Vagina (tissue), 2 donors: ENCODE measurements at regions not wholly inside any gene's neighbourhood (a gene's known extent, or its start where the extent isn't known, plus 50 kb on each side); places are given as distances from the start of the nearest gene placed in this dataset.

Experiments
- DNase-seq, 2 donors: peaks; one replicate each; pipeline ENCODE4 v3.0.0-alpha.2; 2017; ENCODE audit errors: extremely low spot score in 2 of 2
- H3K27ac ChIP-seq: fragments of 200-600 bp; sonication (generic); one replicate; pipeline ENCODE4 v1.5.1; 2019
- H3K27me3 ChIP-seq: fragments of 200-600 bp; sonication (generic); one replicate; pipeline ENCODE4 v1.5.1; 2019
- H3K36me3 ChIP-seq, 2 donors: fragments of 200-600 bp; sonication (generic); one replicate each; pipeline ENCODE4 v1.5.1; 2017 to 2019
- H3K4me1 ChIP-seq: fragments of 200-600 bp; sonication (generic); one replicate; pipeline ENCODE4 v1.5.1; 2019
- H3K4me3 ChIP-seq, 2 donors: fragments of 200-600 bp; sonication (generic); 1 replicate in 1 of 2; 2 replicates in 1 of 2; pipeline ENCODE4 v1.5.1; 2016 to 2019
- H3K9me3 ChIP-seq: fragments of 200-600 bp; sonication (generic); one replicate; pipeline ENCODE4 v1.5.1; 2019
- POLR2A ChIP-seq, 2 donors: fragments of 450-650 bp; IDR thresholded peaks; one replicate each; pipeline ENCODE4 v1.6.1; 2017; ENCODE audit warnings: antibody characterized with exemption in 2 of 2, mild to moderate bottlenecking in 2 of 2, moderate library complexity in 2 of 2
- POLR2AphosphoS5 ChIP-seq, 2 donors: sonication (generic); formaldehyde crosslinking; IDR thresholded peaks; one replicate each; pipeline ENCODE4 v1.9.0; 2017; ENCODE audit warnings: antibody characterized with exemption in 2 of 2, mild to moderate bottlenecking in 2 of 2, low read depth in 1 of 2; ENCODE audit not compliant: insufficient read depth in 1 of 2
- intact Hi-C: fragments of 100-400 bp; cut with DNase I; formaldehyde crosslinking; loops from one replicate; pipeline ENCODE4 v1.15.1; 2023
- TF ChIP-seq, protein P1 (sequence below), 3 experiments: fragments of 450-650 bp in 2 of 3; fragments of 200-600 bp in 1 of 3; sonication (generic) in 1 of 3; IDR thresholded peaks; one replicate each; pipeline ENCODE4 v1.5.1; 2017 to 2019; ENCODE audit warnings: antibody characterized with exemption in 3 of 3, mild to moderate bottlenecking in 2 of 3, moderate library complexity in 2 of 3

DNA sequence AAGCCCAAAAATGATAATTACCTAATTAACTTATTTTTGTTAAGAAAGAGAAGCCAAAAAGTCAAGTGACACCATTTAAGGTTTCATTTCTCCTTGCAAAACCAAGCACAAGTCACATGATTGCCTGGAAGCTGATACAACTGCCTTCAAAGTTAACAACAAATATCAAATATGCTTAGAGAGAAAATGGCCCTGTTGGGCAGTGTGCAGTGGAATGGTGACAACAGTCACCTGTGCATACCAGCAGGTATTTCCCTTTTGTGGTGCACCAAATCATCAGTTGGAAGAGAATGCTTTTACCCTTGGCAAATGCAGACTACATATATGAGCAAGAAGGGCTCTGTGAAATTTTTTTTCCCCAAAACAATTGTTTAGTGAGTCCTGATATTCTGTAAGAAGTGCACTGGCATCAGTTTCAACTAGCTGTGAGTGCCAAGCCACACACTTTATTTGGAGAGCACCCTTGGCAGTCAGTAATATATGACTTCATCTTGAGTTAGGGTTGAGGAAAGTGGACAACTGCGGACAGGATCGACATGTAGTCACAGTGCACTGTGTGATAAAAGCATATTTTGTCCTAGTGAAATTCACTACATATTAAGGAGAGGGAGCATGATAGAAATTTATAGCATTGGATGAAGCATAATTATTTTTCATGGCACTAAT is 74.9 kb upstream of the DOCK10 start:
- no peaks in the 10 kb centered on the region for H3K36me3 ChIP-seq
- no peak overlapping the region for H3K4me3 ChIP-seq
- no peaks in the 10 kb centered on the region for H3K9me3 ChIP-seq
- intact Hi-C loops = no loop called here
- no peak for DNase-seq
- TF ChIP-seq POLR2AphosphoS5 (IDR thresholded peaks at IDR 0.05; ENCODE audit: insufficient read depth in 1 of 2, low read depth in 1 of 2) (no peak), POLR2A (IDR thresholded peaks at IDR 0.05) (no peak)
- TF ChIP-seq, protein P1, sequence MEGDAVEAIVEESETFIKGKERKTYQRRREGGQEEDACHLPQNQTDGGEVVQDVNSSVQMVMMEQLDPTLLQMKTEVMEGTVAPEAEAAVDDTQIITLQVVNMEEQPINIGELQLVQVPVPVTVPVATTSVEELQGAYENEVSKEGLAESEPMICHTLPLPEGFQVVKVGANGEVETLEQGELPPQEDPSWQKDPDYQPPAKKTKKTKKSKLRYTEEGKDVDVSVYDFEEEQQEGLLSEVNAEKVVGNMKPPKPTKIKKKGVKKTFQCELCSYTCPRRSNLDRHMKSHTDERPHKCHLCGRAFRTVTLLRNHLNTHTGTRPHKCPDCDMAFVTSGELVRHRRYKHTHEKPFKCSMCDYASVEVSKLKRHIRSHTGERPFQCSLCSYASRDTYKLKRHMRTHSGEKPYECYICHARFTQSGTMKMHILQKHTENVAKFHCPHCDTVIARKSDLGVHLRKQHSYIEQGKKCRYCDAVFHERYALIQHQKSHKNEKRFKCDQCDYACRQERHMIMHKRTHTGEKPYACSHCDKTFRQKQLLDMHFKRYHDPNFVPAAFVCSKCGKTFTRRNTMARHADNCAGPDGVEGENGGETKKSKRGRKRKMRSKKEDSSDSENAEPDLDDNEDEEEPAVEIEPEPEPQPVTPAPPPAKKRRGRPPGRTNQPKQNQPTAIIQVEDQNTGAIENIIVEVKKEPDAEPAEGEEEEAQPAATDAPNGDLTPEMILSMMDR (IDR thresholded peaks at IDR 0.05) = no peak
- H3K4me1 ChIP-seq = no peaks in the 10 kb centered on the region
- no peaks in the 10 kb centered on the region for H3K27me3 ChIP-seq
- H3K27ac ChIP-seq = no peak overlapping the region

GRCh38 chr2:225114786-225115323 is 72.6 kb upstream of the DOCK10 start:
- Histone ChIP-seq H3K4me1 (no peaks in the 10 kb centered on the region), H3K27ac (no peak overlapping the region), H3K27me3 (no peaks in the 10 kb centered on the region), H3K9me3 (no peaks in the 10 kb centered on the region), H3K4me3 (no peak overlapping the region), H3K36me3 (no peaks in the 10 kb centered on the region)
- TF ChIP-seq POLR2A (IDR thresholded peaks at IDR 0.05) (no peak), POLR2AphosphoS5 (IDR thresholded peaks at IDR 0.05; ENCODE audit: insufficient read depth in 1 of 2, low read depth in 1 of 2) (no peak)
- TF ChIP-seq, protein P1 (IDR thresholded peaks at IDR 0.05) = no peak
- no peak for DNase-seq
- intact Hi-C loops = no loop called here

DNA sequence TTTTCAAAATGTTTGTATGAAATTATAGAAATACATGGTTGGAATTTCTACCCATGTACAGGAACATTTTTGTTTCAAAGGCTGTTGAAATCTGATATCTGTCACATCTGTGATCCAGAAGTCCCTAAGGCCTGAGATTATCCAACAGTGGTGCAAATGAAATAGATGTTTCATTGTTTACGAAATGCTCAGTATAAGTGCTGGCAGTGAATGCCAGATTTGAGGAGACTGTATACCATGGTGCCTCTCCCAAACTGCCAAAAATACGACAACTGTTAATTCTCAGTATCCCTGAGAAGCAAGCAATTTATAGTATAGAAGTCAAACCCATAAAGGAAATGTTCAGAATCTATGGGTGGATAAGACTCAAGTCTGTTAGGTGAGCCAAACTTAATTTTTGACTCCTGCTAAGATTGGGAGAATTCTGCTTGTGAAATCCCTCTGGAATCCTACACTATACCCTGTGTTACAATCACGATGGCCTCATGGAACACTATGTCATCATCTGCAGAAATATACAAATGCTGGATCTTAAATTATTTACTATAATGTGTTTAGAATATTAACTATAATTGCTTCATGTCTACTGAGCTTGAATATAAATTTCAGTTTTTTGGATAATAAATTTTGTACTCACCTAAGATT is 71.2 kb upstream of the DOCK10 start:
- TF ChIP-seq POLR2AphosphoS5 (IDR thresholded peaks at IDR 0.05; ENCODE audit: insufficient read depth in 1 of 2, low read depth in 1 of 2) (no peak), POLR2A (IDR thresholded peaks at IDR 0.05) (no peak)
- TF ChIP-seq, protein P1 (IDR thresholded peaks at IDR 0.05) = no peak
- intact Hi-C loops = no loop called here
- H3K4me1 ChIP-seq = no peaks in the 10 kb centered on the region
- H3K27me3 ChIP-seq = no peaks in the 10 kb centered on the region
- no peaks in the 10 kb centered on the region for H3K9me3 ChIP-seq
- no peaks in the 10 kb centered on the region for H3K36me3 ChIP-seq
- H3K27ac ChIP-seq = no peak overlapping the region
- DNase-seq = no peak
- no peak overlapping the region for H3K4me3 ChIP-seq

DNA sequence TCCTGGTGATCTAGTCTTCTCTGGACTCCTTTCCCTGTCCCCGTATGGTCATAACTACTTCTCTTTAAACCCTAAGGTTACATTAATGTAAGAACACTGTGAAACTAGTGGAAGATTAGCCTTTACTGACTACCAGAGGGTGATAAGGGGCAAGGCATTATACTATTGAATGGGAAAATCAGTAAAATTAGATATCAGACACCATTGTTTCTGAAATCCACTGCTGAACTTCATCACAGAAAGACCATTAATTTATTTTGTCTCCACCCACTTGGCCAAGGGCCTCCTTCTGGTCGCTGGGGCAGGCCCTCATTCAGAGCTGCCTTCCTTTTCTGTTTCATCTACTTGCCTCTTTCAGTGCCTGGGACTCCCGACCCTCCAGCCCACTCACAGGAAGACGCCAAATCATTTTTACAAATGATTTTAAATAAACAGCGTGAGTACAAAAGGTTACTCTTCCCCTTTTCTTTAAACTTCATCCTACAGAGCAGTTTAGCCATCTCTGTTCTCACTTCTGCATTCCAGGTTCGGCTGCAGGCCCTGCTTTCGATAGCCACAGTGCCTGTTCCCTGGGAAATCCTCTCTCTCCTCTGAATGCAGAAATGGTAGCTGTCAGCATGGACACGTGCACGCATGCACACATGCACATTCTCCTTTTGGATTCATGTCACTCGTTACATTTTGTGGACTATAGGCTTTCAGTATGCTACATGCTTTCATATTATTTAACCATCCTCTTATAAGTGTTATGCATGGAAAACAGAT is 70.3 kb upstream of the DOCK10 start:
- intact Hi-C loops = no loop called here

More for the DNA sequence above, 70.3 kb upstream of the DOCK10 start:
- TF ChIP-seq, protein P1 (IDR thresholded peaks at IDR 0.05) = no peak
- TF ChIP-seq POLR2A (IDR thresholded peaks at IDR 0.05) = no peak
- no peak for TF ChIP-seq POLR2AphosphoS5 (IDR thresholded peaks at IDR 0.05; ENCODE audit: insufficient read depth in 1 of 2, low read depth in 1 of 2)
- Histone ChIP-seq H3K4me1 (no peaks in the 10 kb centered on the region), H3K4me3 (no peak overlapping the region), H3K9me3 (no peaks in the 10 kb centered on the region), H3K36me3 (no peaks in the 10 kb centered on the region), H3K27me3 (no peaks in the 10 kb centered on the region), H3K27ac (no peak overlapping the region)
- DNase-seq = no peak
